Transverse colon (tissue), 4 donors: ENCODE measurements at regions not wholly inside any gene's neighbourhood (a gene's known extent, or its start where the extent isn't known, plus 50 kb on each side); places are given as distances from the start of the nearest gene placed in this dataset.

Source experiments
- EP300 ChIP-seq: sonication (generic); formaldehyde crosslinking; IDR thresholded peaks from one replicate; pipeline ENCODE4 v1.6.1; 2017; ENCODE audit warnings: antibody characterized with exemption, low read depth
- POLR2A ChIP-seq: fragments of 450-650 bp; IDR thresholded peaks from one replicate; pipeline ENCODE4 v1.6.1; 2016; ENCODE audit warnings: antibody characterized with exemption, mild to moderate bottlenecking, moderate library complexity
- POLR2AphosphoS5 ChIP-seq, 3 donors: sonication (generic); formaldehyde crosslinking; IDR thresholded peaks; one replicate each; pipeline ENCODE4 v1.6.1; 2016; ENCODE audit warnings: antibody characterized with exemption in 3 of 3
- TF ChIP-seq, protein P1 (sequence below), 5 experiments: fragments of 200-600 bp in 3 of 5; fragments of 450-650 bp in 2 of 5; sonication (generic) in 3 of 5; IDR thresholded peaks; 1 replicate in 2 of 5; 2 replicates in 3 of 5; pipeline ENCODE4 v1.5.1; 2016 to 2017; ENCODE audit warnings: antibody characterized with exemption in 5 of 5, inconsistent platforms in 3 of 5, mild to moderate bottlenecking in 2 of 5, moderate library complexity in 1 of 5

DNA sequence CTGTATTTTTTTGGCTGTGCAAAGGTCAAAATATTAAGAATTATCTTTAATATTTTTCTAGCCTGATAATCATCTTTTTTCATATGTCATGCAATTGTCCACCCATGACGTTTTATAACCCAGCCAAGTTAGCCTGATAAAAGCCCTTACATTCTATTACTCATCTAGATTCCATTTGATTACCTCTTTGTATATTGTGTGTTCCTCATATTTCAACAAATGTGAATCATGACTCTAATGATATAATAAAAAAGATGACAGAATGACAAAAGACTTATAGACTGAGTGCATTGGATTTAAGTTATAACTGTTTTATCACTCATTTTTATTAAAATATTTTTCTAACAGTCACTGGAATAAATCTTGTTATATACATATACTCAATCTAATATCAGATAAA lies 1560.0 kb upstream of the LRRTM3 start:
- TF ChIP-seq, protein P1, sequence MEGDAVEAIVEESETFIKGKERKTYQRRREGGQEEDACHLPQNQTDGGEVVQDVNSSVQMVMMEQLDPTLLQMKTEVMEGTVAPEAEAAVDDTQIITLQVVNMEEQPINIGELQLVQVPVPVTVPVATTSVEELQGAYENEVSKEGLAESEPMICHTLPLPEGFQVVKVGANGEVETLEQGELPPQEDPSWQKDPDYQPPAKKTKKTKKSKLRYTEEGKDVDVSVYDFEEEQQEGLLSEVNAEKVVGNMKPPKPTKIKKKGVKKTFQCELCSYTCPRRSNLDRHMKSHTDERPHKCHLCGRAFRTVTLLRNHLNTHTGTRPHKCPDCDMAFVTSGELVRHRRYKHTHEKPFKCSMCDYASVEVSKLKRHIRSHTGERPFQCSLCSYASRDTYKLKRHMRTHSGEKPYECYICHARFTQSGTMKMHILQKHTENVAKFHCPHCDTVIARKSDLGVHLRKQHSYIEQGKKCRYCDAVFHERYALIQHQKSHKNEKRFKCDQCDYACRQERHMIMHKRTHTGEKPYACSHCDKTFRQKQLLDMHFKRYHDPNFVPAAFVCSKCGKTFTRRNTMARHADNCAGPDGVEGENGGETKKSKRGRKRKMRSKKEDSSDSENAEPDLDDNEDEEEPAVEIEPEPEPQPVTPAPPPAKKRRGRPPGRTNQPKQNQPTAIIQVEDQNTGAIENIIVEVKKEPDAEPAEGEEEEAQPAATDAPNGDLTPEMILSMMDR (IDR thresholded peaks at IDR 0.05), result no peak
- TF ChIP-seq POLR2A (no peak), POLR2AphosphoS5 (IDR thresholded peaks at IDR 0.05) (no peak), EP300 (no peak)
